Ishikawa (cell line): ENCODE measurements at regions not wholly inside any gene's neighbourhood (a gene's known extent, or its start where the extent isn't known, plus 50 kb on each side); places are given as distances from the start of the nearest gene placed in this dataset.

Experiments used
- CEBPB ChIP-seq: IDR thresholded peaks from 2 replicates; pipeline ENCODE4 v1.6.1; 2012
- CREB1 ChIP-seq: IDR thresholded peaks from 2 replicates; pipeline ENCODE4 v1.6.1; 2012; ENCODE audit warnings: low read depth
- EGR1 ChIP-seq: IDR thresholded peaks from 2 replicates; pipeline ENCODE4 v1.6.1; 2012
- EP300 ChIP-seq: IDR thresholded peaks from 2 replicates; pipeline ENCODE4 v1.6.1; 2012; ENCODE audit warnings: borderline replicate concordance
- FOXM1 ChIP-seq: IDR thresholded peaks from 2 replicates; pipeline ENCODE4 v1.6.1; 2012; ENCODE audit warnings: low read depth, borderline replicate concordance
- MAX ChIP-seq: IDR thresholded peaks from 2 replicates; pipeline ENCODE4 v1.6.1; 2012
- NFIC ChIP-seq: IDR thresholded peaks from 2 replicates; pipeline ENCODE4 v1.6.1; 2012
- RAD21 ChIP-seq: IDR thresholded peaks from 2 replicates; pipeline ENCODE4 v1.6.1; 2012; ENCODE audit warnings: low read depth
- REST ChIP-seq: IDR thresholded peaks from 2 replicates; pipeline ENCODE4 v1.6.1; 2012; ENCODE audit warnings: low read depth, mild to moderate bottlenecking
- TAF1 ChIP-seq: IDR thresholded peaks from 2 replicates; pipeline ENCODE4 v1.6.1; 2012; ENCODE audit warnings: low read depth, mild to moderate bottlenecking
- TCF12 ChIP-seq: IDR thresholded peaks from 2 replicates; pipeline ENCODE4 v1.6.1; 2012; ENCODE audit warnings: low read depth
- TEAD4 ChIP-seq: IDR thresholded peaks from 2 replicates; pipeline ENCODE4 v1.6.1; 2012
- USF1 ChIP-seq: IDR thresholded peaks from 2 replicates; pipeline ENCODE4 v1.6.1; 2012
- YY1 ChIP-seq: IDR thresholded peaks from 2 replicates; pipeline ENCODE4 v1.6.1; 2012; ENCODE audit warnings: low read depth
- ZBTB7A ChIP-seq: IDR thresholded peaks from 2 replicates; pipeline ENCODE4 v1.6.1; 2012; ENCODE audit warnings: low read depth

DNA sequence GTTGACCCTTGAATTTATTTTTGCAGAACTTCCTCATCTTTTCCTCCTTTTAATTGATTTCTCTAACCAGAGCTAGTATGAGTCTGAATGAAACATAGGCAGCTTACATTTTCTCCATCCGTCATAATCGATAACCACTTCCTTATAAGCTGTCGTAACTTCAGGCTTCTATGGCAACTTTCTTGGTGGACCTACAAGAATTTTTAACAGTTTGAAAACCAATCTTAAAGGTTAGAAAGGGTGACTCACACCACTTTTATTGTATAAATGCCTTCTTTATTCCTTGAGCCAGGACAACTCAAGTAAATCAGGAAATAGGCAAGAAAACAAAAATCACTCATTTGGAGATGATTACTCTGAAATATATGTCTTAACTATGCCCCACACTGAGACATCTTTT is 105.7 kb upstream of the KL start:
- TF ChIP-seq TAF1: no peak
- TF ChIP-seq YY1: no peak
- no peak for TF ChIP-seq REST
- TF ChIP-seq ZBTB7A: no peak
- no peak for TF ChIP-seq EP300
- TF ChIP-seq MAX: no peak
- no peak for TF ChIP-seq TEAD4
- TF ChIP-seq EGR1: no peak
- no peak for TF ChIP-seq CEBPB
- no peak for TF ChIP-seq NFIC
- TF ChIP-seq TCF12: no peak
- no peak for TF ChIP-seq CREB1
- no peak for TF ChIP-seq FOXM1
- no peak for TF ChIP-seq USF1
- TF ChIP-seq RAD21: no peak

GRCh38 chr13:32911506-32911905 is 104.7 kb upstream of the KL start:
- peak; percentile 71 for TF ChIP-seq RAD21
- TF ChIP-seq MAX: no peak
- TF ChIP-seq TCF12: no peak
- TF ChIP-seq USF1: no peak

GRCh38 chr13:32914686-32915085 is 101.5 kb upstream of the KL start:
- TF ChIP-seq TAF1: no peak
- no peak for TF ChIP-seq CREB1
- no peak for TF ChIP-seq RAD21
- TF ChIP-seq REST: no peak
- TF ChIP-seq EP300: no peak
- no peak for TF ChIP-seq TCF12
- TF ChIP-seq ZBTB7A: no peak
- TF ChIP-seq FOXM1: no peak

GRCh38 chr13:32917504-32917903 is 98.7 kb upstream of the KL start:
- TF ChIP-seq RAD21: no peak
- no peak for TF ChIP-seq EP300
- TF ChIP-seq CREB1: no peak
- no peak for TF ChIP-seq FOXM1
- no peak for TF ChIP-seq NFIC

- TF ChIP-seq USF1: no peak
- TF ChIP-seq CREB1: no peak
- no peak for TF ChIP-seq EGR1
- TF ChIP-seq TAF1: no peak
- TF ChIP-seq ZBTB7A: no peak
- TF ChIP-seq REST: no peak
- no peak for TF ChIP-seq NFIC
- TF ChIP-seq EP300: no peak
- TF ChIP-seq TCF12: no peak
- no peak for TF ChIP-seq MAX
- no peak for TF ChIP-seq CEBPB
- no peak for TF ChIP-seq RAD21
- no peak for TF ChIP-seq YY1
Measured at GRCh38 chr13:32923725-32924124, 92.5 kb upstream of the KL start.
